ENCODE measurements at regions not wholly inside any gene's neighbourhood (a gene's known extent, or its start where the extent isn't known, plus 50 kb on each side); places are given as distances from the start of the nearest gene placed in this dataset.

GRCh38 chr13:67775359-67775758 lies 545.2 kb upstream of the PCDH9 start:
- Histone ChIP-seq H3K27me3 (no peaks in the 10 kb centered on the region), H3K4me3 (no peak overlapping the region), H3K9me3 (peaks cover 0 to 7% (median 0%) of the 10 kb centered on the region in 4 donors), H3K36me3 (no peaks in the 10 kb centered on the region), H3K4me1 (no peaks in the 10 kb centered on the region), H3K27ac (no peak overlapping the region)
- TF ChIP-seq POLR2A (IDR thresholded peaks at IDR 0.05), result no peak
- no peak for TF ChIP-seq EP300 (IDR thresholded peaks at IDR 0.05)
- TF ChIP-seq POLR2AphosphoS5 (IDR thresholded peaks at IDR 0.05), result no peak
- TF ChIP-seq CTCF (IDR thresholded peaks at IDR 0.05), result no peak
- ATAC-seq (ENCODE audit: low FRiP score in 2 of 2) (no peak), DNase-seq (no peak)

- ATAC-seq (ENCODE audit: low FRiP score in 2 of 2) (peak in 1 of 2 donors; percentile 77), DNase-seq (peak in 1 of 2 donors; percentile 77)
- Histone ChIP-seq H3K9me3 (peaks cover 0 to 7% (median 0%) of the 10 kb centered on the region in 4 donors), H3K4me3 (no peak overlapping the region), H3K4me1 (no peaks in the 10 kb centered on the region), H3K27me3 (no peaks in the 10 kb centered on the region), H3K36me3 (no peaks in the 10 kb centered on the region), H3K27ac (no peak overlapping the region)
- TF ChIP-seq CTCF (IDR thresholded peaks at IDR 0.05), result no peak
- no peak for TF ChIP-seq EP300 (IDR thresholded peaks at IDR 0.05)
- WGBS, 2 donors, result 90 to 93% methylated on average over 13 to 20 of the region's 37 CpGs
These were observed 542.8 kb upstream of the PCDH9 start for GRCh38 chr13:67772807-67773453.

- ATAC-seq (ENCODE audit: low FRiP score in 2 of 2) (no peak), DNase-seq (no peak)
- TF ChIP-seq POLR2A (IDR thresholded peaks at IDR 0.05), result no peak
- no peak for TF ChIP-seq EP300 (IDR thresholded peaks at IDR 0.05)
- TF ChIP-seq CTCF (IDR thresholded peaks at IDR 0.05), result no peak
- no peak for TF ChIP-seq POLR2AphosphoS5 (IDR thresholded peaks at IDR 0.05)
- Histone ChIP-seq H3K27ac (no peak overlapping the region), H3K9me3 (peaks cover 0 to 7% (median 0%) of the 10 kb centered on the region in 4 donors), H3K27me3 (no peaks in the 10 kb centered on the region), H3K4me3 (no peak overlapping the region), H3K36me3 (no peaks in the 10 kb centered on the region), H3K4me1 (no peaks in the 10 kb centered on the region)
These were observed 541.0 kb upstream of the PCDH9 start for GRCh38 chr13:67771106-67771505.

- no peak for TF ChIP-seq POLR2AphosphoS5 (IDR thresholded peaks at IDR 0.05)
- TF ChIP-seq POLR2A (IDR thresholded peaks at IDR 0.05), result no peak
- TF ChIP-seq CTCF (IDR thresholded peaks at IDR 0.05), result no peak
- no peak for TF ChIP-seq EP300 (IDR thresholded peaks at IDR 0.05)
- H3K4me3 ChIP-seq, result no peak overlapping the region
- ATAC-seq (ENCODE audit: low FRiP score in 2 of 2), result no peak
- no peaks in the 10 kb centered on the region for H3K27me3 ChIP-seq
- no peak overlapping the region for H3K27ac ChIP-seq
- H3K36me3 ChIP-seq, result no peaks in the 10 kb centered on the region
- no peak for DNase-seq
- 87 to 91% methylated on average over 7 of the region's 7 CpGs for WGBS, 2 donors
- no peaks in the 10 kb centered on the region for H3K4me1 ChIP-seq
- H3K9me3 ChIP-seq, result peaks cover 0 to 7% (median 0%) of the 10 kb centered on the region in 4 donors
These were observed 539.8 kb upstream of the PCDH9 start for GRCh38 chr13:67769987-67770341.

Data from upper lobe of left lung (tissue), 6 donors.